K562 (cell line): ENCODE measurements at regions not wholly inside any gene's neighbourhood (a gene's known extent, or its start where the extent isn't known, plus 50 kb on each side); places are given as distances from the start of the nearest gene placed in this dataset.

Experiments
- CHD1 ChIP-seq: fragments of 200-600 bp; sonication (generic); IDR thresholded peaks from one replicate; pipeline ENCODE4 v1.6.1; 2012; ENCODE audit warnings: mild to moderate bottlenecking, moderate library complexity, low read length, inconsistent platforms
- EP300 ChIP-seq: IDR thresholded peaks from 2 replicates; pipeline ENCODE4 v1.6.1; 2012; ENCODE audit warnings: low read length, improper control_type of control experiment
- LEF1 ChIP-seq: fragments of 450-650 bp; IDR thresholded peaks from 2 replicates; pipeline ENCODE4 v1.6.1; 2016; ENCODE audit warnings: mild to moderate bottlenecking
- SNIP1 ChIP-seq: fragments of 450-650 bp; IDR thresholded peaks from 2 replicates; pipeline ENCODE4 v1.7.1; 2017; ENCODE audit warnings: low read depth, mild to moderate bottlenecking
- STAT5B ChIP-seq: fragments of 250-450 bp; sonication (Bioruptor Pico); IDR thresholded peaks from 2 replicates; pipeline ENCODE4 v1.8.0; 2021; ENCODE audit warnings: mild to moderate bottlenecking, inconsistent platforms
- ZNF184 ChIP-seq: sonication (generic); formaldehyde crosslinking; IDR thresholded peaks from 2 replicates; pipeline ENCODE4 v1.5.0; 2020; ENCODE audit warnings: missing genetic modification reagents
- TF ChIP-seq, protein P1 (sequence below), 3 experiments: IDR thresholded peaks in 2 of 3; conservative IDR thresholded peaks in 1 of 3; 2 replicates each; pipeline ENCODE4 v1.5.1; 2011 to 2012; ENCODE audit warnings: low read length in 3 of 3, mild to moderate bottlenecking in 3 of 3, control low read depth in 2 of 3, improper control_type of control experiment in 1 of 3, inconsistent platforms in 1 of 3, low read depth in 1 of 3, mixed read lengths in 1 of 3, moderate library complexity in 1 of 3; ENCODE audit not compliant: insufficient read depth in 2 of 3
- TF ChIP-seq, protein P2 (sequence below), 2 experiments: fragments of 450-650 bp; formaldehyde crosslinking in 1 of 2; IDR thresholded peaks; 2 replicates each; pipeline versions ENCODE4 v1.4.0 to v1.6.1; 2014 to 2020; ENCODE audit warnings: mild to moderate bottlenecking in 2 of 2, borderline replicate concordance in 1 of 2, low read depth in 1 of 2
- TF ChIP-seq, protein P3 (sequence below): fragments of 150-350 bp; conservative IDR thresholded peaks from 2 replicates; pipeline ENCODE4 v1.6.1; 2014; ENCODE audit warnings: low read length

DNA sequence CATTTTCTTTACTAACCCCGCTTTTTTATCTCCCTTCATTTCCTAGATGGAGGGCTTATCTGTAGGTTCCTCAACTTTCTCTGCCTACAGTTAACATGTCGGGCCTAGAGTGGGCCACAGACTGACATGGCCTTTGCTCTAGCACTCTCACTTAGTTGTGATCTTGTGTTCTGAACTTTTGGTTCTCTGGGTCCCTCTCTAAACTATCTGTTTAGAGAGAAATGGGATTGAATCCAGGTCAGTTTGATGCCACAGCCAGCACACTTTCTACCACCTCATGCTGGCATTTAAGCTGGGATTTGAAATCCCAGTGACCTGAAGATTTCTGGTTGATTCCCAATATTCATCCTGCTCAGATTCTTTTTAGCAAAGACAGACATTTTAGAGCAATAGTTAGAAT lies 388.5 kb upstream of the PAPPA start:
- TF ChIP-seq, protein P1, sequence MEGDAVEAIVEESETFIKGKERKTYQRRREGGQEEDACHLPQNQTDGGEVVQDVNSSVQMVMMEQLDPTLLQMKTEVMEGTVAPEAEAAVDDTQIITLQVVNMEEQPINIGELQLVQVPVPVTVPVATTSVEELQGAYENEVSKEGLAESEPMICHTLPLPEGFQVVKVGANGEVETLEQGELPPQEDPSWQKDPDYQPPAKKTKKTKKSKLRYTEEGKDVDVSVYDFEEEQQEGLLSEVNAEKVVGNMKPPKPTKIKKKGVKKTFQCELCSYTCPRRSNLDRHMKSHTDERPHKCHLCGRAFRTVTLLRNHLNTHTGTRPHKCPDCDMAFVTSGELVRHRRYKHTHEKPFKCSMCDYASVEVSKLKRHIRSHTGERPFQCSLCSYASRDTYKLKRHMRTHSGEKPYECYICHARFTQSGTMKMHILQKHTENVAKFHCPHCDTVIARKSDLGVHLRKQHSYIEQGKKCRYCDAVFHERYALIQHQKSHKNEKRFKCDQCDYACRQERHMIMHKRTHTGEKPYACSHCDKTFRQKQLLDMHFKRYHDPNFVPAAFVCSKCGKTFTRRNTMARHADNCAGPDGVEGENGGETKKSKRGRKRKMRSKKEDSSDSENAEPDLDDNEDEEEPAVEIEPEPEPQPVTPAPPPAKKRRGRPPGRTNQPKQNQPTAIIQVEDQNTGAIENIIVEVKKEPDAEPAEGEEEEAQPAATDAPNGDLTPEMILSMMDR (IDR thresholded peaks at IDR 0.05 in 2 of 3, conservative IDR thresholded peaks at IDR 0.05 in 1 of 3; ENCODE audit: insufficient read depth in 2 of 3, low read depth in 1 of 3, low read length in 3 of 3), result no peak
- TF ChIP-seq SNIP1 (no peak), ZNF184 (CRISPR knock-in tag) (no peak), CHD1 (no peak), EP300 (no peak), STAT5B (no peak), LEF1 (no peak)
- TF ChIP-seq, protein P2, sequence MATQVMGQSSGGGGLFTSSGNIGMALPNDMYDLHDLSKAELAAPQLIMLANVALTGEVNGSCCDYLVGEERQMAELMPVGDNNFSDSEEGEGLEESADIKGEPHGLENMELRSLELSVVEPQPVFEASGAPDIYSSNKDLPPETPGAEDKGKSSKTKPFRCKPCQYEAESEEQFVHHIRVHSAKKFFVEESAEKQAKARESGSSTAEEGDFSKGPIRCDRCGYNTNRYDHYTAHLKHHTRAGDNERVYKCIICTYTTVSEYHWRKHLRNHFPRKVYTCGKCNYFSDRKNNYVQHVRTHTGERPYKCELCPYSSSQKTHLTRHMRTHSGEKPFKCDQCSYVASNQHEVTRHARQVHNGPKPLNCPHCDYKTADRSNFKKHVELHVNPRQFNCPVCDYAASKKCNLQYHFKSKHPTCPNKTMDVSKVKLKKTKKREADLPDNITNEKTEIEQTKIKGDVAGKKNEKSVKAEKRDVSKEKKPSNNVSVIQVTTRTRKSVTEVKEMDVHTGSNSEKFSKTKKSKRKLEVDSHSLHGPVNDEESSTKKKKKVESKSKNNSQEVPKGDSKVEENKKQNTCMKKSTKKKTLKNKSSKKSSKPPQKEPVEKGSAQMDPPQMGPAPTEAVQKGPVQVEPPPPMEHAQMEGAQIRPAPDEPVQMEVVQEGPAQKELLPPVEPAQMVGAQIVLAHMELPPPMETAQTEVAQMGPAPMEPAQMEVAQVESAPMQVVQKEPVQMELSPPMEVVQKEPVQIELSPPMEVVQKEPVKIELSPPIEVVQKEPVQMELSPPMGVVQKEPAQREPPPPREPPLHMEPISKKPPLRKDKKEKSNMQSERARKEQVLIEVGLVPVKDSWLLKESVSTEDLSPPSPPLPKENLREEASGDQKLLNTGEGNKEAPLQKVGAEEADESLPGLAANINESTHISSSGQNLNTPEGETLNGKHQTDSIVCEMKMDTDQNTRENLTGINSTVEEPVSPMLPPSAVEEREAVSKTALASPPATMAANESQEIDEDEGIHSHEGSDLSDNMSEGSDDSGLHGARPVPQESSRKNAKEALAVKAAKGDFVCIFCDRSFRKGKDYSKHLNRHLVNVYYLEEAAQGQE (IDR thresholded peaks at IDR 0.05; ENCODE audit: borderline replicate concordance), result no peak
- TF ChIP-seq, protein P2 (CRISPR knock-in tag; IDR thresholded peaks at IDR 0.05; ENCODE audit: low read depth), result no peak
- TF ChIP-seq, protein P3, sequence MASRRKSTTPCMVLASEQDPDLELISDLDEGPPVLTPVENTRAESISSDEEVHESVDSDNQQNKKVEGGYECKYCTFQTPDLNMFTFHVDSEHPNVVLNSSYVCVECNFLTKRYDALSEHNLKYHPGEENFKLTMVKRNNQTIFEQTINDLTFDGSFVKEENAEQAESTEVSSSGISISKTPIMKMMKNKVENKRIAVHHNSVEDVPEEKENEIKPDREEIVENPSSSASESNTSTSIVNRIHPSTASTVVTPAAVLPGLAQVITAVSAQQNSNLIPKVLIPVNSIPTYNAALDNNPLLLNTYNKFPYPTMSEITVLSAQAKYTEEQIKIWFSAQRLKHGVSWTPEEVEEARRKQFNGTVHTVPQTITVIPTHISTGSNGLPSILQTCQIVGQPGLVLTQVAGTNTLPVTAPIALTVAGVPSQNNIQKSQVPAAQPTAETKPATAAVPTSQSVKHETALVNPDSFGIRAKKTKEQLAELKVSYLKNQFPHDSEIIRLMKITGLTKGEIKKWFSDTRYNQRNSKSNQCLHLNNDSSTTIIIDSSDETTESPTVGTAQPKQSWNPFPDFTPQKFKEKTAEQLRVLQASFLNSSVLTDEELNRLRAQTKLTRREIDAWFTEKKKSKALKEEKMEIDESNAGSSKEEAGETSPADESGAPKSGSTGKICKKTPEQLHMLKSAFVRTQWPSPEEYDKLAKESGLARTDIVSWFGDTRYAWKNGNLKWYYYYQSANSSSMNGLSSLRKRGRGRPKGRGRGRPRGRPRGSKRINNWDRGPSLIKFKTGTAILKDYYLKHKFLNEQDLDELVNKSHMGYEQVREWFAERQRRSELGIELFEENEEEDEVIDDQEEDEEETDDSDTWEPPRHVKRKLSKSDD, result no peak
